ENCODE measurements at regions not wholly inside any gene's neighbourhood (a gene's known extent, or its start where the extent isn't known, plus 50 kb on each side); places are given as distances from the start of the nearest gene placed in this dataset.
"Not testable (repeated sequence)": the region's sequence is repeated elsewhere in the genome, so short reads cannot be mapped to it uniquely, and the experiment has no call there.

- no peak for DNase-seq (ENCODE audit: low read depth, low spot score)
- Histone ChIP-seq H3K9me3 (ENCODE audit: insufficient read depth, low read length) (no peaks in the 10 kb centered on the region), H3K4me3 (ENCODE audit: insufficient read length, low read depth) (no peak overlapping the region), H3K36me3 (ENCODE audit: insufficient read depth, insufficient read length, low read length) (no peaks in the 10 kb centered on the region), H3K27me3 (ENCODE audit: insufficient read depth, insufficient read length) (no peaks in the 10 kb centered on the region), H3K9ac (ENCODE audit: insufficient read length, low read depth) (no peak overlapping the region), H3K4me1 (ENCODE audit: insufficient read depth, insufficient read length) (no peaks in the 10 kb centered on the region)
- TF ChIP-seq YY1 (IDR thresholded peaks at IDR 0.05; ENCODE audit: insufficient read depth, insufficient read length) = no peak
- no peak for TF ChIP-seq SUZ12 (IDR thresholded peaks at IDR 0.05; ENCODE audit: extremely low read depth, insufficient read depth, insufficient read length)
- TF ChIP-seq ZNF274 (IDR thresholded peaks at IDR 0.05; ENCODE audit: low read depth, low read length) = no peak
These were observed 829.5 kb upstream of the ACO1 start for GRCh38 chr9:31554941-31555340.

GRCh38 chr9:31556667-31557463 lies 827.6 kb upstream of the ACO1 start:
- Histone ChIP-seq H3K9ac (ENCODE audit: insufficient read length, low read depth) (no peak overlapping the region), H3K27me3 (ENCODE audit: insufficient read depth, insufficient read length) (no peaks in the 10 kb centered on the region), H3K36me3 (ENCODE audit: insufficient read depth, insufficient read length, low read length) (no peaks in the 10 kb centered on the region), H3K9me3 (ENCODE audit: insufficient read depth, low read length) (no peaks in the 10 kb centered on the region), H3K4me1 (ENCODE audit: insufficient read depth, insufficient read length) (no peaks in the 10 kb centered on the region), H3K4me3 (ENCODE audit: insufficient read length, low read depth) (no peak overlapping the region)
- TF ChIP-seq SUZ12 (IDR thresholded peaks at IDR 0.05; ENCODE audit: extremely low read depth, insufficient read depth, insufficient read length) (no peak), YY1 (IDR thresholded peaks at IDR 0.05; ENCODE audit: insufficient read depth, insufficient read length) (no peak), ZNF274 (IDR thresholded peaks at IDR 0.05; ENCODE audit: low read depth, low read length) (no peak)
- DNase-seq (ENCODE audit: low read depth, low spot score) = no peak

- not testable (repeated sequence) for H3K4me1 ChIP-seq (ENCODE audit: insufficient read depth, insufficient read length); H3K9ac ChIP-seq (ENCODE audit: insufficient read length, low read depth); H3K9me3 ChIP-seq (ENCODE audit: insufficient read depth, low read length); H3K27me3 ChIP-seq (ENCODE audit: insufficient read depth, insufficient read length); H3K4me3 ChIP-seq (ENCODE audit: insufficient read length, low read depth); DNase-seq (ENCODE audit: low read depth, low spot score); H3K36me3 ChIP-seq (ENCODE audit: insufficient read depth, insufficient read length, low read length)
These were observed 812.3 kb upstream of the ACO1 start for GRCh38 chr9:31572190-31572589.

GRCh38 chr9:31573561-31573960 lies 810.9 kb upstream of the ACO1 start:
- Histone ChIP-seq H3K27me3 (ENCODE audit: insufficient read depth, insufficient read length) (no peaks in the 10 kb centered on the region), H3K4me3 (ENCODE audit: insufficient read length, low read depth) (no peak overlapping the region), H3K9ac (ENCODE audit: insufficient read length, low read depth) (no peak overlapping the region), H3K36me3 (ENCODE audit: insufficient read depth, insufficient read length, low read length) (no peaks in the 10 kb centered on the region), H3K9me3 (ENCODE audit: insufficient read depth, low read length) (no peaks in the 10 kb centered on the region), H3K4me1 (ENCODE audit: insufficient read depth, insufficient read length) (no peaks in the 10 kb centered on the region)
- TF ChIP-seq ZNF274 (IDR thresholded peaks at IDR 0.05; ENCODE audit: low read depth, low read length) (no peak), SUZ12 (IDR thresholded peaks at IDR 0.05; ENCODE audit: extremely low read depth, insufficient read depth, insufficient read length) (no peak), YY1 (IDR thresholded peaks at IDR 0.05; ENCODE audit: insufficient read depth, insufficient read length) (no peak)
- no peak for DNase-seq (ENCODE audit: low read depth, low spot score)

- Histone ChIP-seq H3K27me3 (ENCODE audit: insufficient read depth, insufficient read length) (no peaks in the 10 kb centered on the region), H3K4me3 (ENCODE audit: insufficient read length, low read depth) (no peak overlapping the region), H3K9me3 (ENCODE audit: insufficient read depth, low read length) (no peaks in the 10 kb centered on the region), H3K4me1 (ENCODE audit: insufficient read depth, insufficient read length) (no peaks in the 10 kb centered on the region), H3K36me3 (ENCODE audit: insufficient read depth, insufficient read length, low read length) (no peaks in the 10 kb centered on the region), H3K9ac (ENCODE audit: insufficient read length, low read depth) (no peak overlapping the region)
- no peak for DNase-seq (ENCODE audit: low read depth, low spot score)
- no peak for TF ChIP-seq ZNF274 (IDR thresholded peaks at IDR 0.05; ENCODE audit: low read depth, low read length)
- no peak for TF ChIP-seq SUZ12 (IDR thresholded peaks at IDR 0.05; ENCODE audit: extremely low read depth, insufficient read depth, insufficient read length)
- TF ChIP-seq YY1 (IDR thresholded peaks at IDR 0.05; ENCODE audit: insufficient read depth, insufficient read length) = no peak
These were observed 810.3 kb upstream of the ACO1 start for GRCh38 chr9:31574006-31574765.

- H3K9me3 ChIP-seq (ENCODE audit: insufficient read depth, low read length) = no peaks in the 10 kb centered on the region
- TF ChIP-seq ZNF274 (IDR thresholded peaks at IDR 0.05; ENCODE audit: low read depth, low read length) = no peak
- TF ChIP-seq YY1 (IDR thresholded peaks at IDR 0.05; ENCODE audit: insufficient read depth, insufficient read length) = no peak
- TF ChIP-seq SUZ12 (IDR thresholded peaks at IDR 0.05; ENCODE audit: extremely low read depth, insufficient read depth, insufficient read length) = no peak
- H3K9ac ChIP-seq (ENCODE audit: insufficient read length, low read depth) = no peak overlapping the region
- no peaks in the 10 kb centered on the region for H3K27me3 ChIP-seq (ENCODE audit: insufficient read depth, insufficient read length)
- no peak for DNase-seq (ENCODE audit: low read depth, low spot score)
- H3K36me3 ChIP-seq (ENCODE audit: insufficient read depth, insufficient read length, low read length) = no peaks in the 10 kb centered on the region
- H3K4me3 ChIP-seq (ENCODE audit: insufficient read length, low read depth) = no peak overlapping the region
- no peaks in the 10 kb centered on the region for H3K4me1 ChIP-seq (ENCODE audit: insufficient read depth, insufficient read length)
These were observed 802.4 kb upstream of the ACO1 start for GRCh38 chr9:31582071-31582470.

GRCh38 chr9:31582561-31582960 lies 801.9 kb upstream of the ACO1 start:
- no peak overlapping the region for H3K4me3 ChIP-seq (ENCODE audit: insufficient read length, low read depth)
- no peak for DNase-seq (ENCODE audit: low read depth, low spot score)
- no peak for TF ChIP-seq ZNF274 (IDR thresholded peaks at IDR 0.05; ENCODE audit: low read depth, low read length)
- no peak for TF ChIP-seq SUZ12 (IDR thresholded peaks at IDR 0.05; ENCODE audit: extremely low read depth, insufficient read depth, insufficient read length)
- TF ChIP-seq YY1 (IDR thresholded peaks at IDR 0.05; ENCODE audit: insufficient read depth, insufficient read length) = no peak
- H3K9me3 ChIP-seq (ENCODE audit: insufficient read depth, low read length) = no peaks in the 10 kb centered on the region
- H3K4me1 ChIP-seq (ENCODE audit: insufficient read depth, insufficient read length) = no peaks in the 10 kb centered on the region
- no peak overlapping the region for H3K9ac ChIP-seq (ENCODE audit: insufficient read length, low read depth)
- H3K36me3 ChIP-seq (ENCODE audit: insufficient read depth, insufficient read length, low read length) = no peaks in the 10 kb centered on the region
- no peaks in the 10 kb centered on the region for H3K27me3 ChIP-seq (ENCODE audit: insufficient read depth, insufficient read length)

All from NT2/D1 (cell line).